ENCODE measurements at regions not wholly inside any gene's neighbourhood (a gene's known extent, or its start where the extent isn't known, plus 50 kb on each side); places are given as distances from the start of the nearest gene placed in this dataset.

DNA sequence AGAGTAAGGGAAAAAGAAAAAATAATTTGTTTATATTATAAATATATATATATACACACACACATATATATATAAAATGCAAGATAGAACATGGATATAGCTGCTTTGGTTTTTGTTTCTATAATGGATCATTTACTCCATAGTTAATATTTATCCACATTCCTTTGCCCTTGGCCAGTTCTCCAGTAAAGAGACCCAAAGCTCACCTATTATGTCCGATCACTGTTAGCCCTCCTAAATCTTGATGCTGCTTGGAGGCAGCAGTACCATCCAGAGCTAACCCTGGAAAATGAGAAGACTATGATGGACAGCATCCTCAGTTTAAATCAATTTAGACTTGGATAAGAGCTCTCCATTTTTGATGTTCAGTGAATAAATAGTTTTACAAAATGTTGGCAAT lies 407.7 kb downstream of the PLPP3 start:
- H3K27me3 ChIP-seq = no peaks in the 10 kb centered on the region
- 86 to 96% methylated on average over 1 of the region's 1 CpG for WGBS, 2 donors
- no peaks in the 10 kb centered on the region for H3K36me3 ChIP-seq (ENCODE audit: low read depth, missing control alignments)
- intact Hi-C loops (cut with DNase I; ENCODE audit: low total_unique reads) = no loop called here
- no peaks in the 10 kb centered on the region for H3K4me1 ChIP-seq
- no peak for TF ChIP-seq POLR2A (IDR thresholded peaks at IDR 0.05)
- no peak for TF ChIP-seq CTCF (IDR thresholded peaks at IDR 0.05)
- no peak overlapping the region for H3K4me3 ChIP-seq
- no peaks in the 10 kb centered on the region for H3K9me3 ChIP-seq
- H3K27ac ChIP-seq = no peak overlapping the region
- no peak for DNase-seq

DNA sequence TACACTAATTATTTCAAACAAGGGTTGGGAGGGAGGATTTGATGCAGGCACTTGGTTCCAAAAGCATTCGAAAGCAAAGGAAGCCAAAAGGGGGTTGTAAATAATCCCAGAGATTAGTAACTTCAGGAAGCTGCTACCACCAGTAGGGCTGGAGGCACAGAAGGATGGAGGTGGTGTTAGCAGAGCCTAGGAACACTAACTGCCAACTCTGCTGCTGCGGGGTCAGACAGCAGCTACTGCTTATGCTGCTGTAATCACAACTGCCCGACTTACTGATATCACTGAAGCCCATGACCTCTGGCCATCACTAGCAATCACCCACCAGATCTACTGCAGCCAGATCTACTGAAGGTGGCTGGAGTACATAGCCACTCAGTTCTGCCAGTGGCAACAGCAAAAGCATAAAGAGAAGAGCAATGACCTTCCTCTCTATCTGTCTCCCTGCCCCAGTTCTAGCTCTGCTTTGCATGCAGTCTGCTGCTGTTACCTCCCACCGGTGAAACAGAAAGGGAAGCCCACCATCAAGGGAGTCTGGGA lies 408.5 kb downstream of the PLPP3 start:
- H3K9me3 ChIP-seq = no peaks in the 10 kb centered on the region
- no peak for TF ChIP-seq POLR2A (IDR thresholded peaks at IDR 0.05)
- TF ChIP-seq CTCF (IDR thresholded peaks at IDR 0.05) = no peak
- no peaks in the 10 kb centered on the region for H3K36me3 ChIP-seq (ENCODE audit: low read depth, missing control alignments)
- intact Hi-C loops (cut with DNase I; ENCODE audit: low total_unique reads) = no loop called here
- H3K4me3 ChIP-seq = no peak overlapping the region
- WGBS, 2 donors = 52 to 61% methylated on average over 4 of the region's 4 CpGs
- no peak overlapping the region for H3K27ac ChIP-seq
- H3K27me3 ChIP-seq = no peaks in the 10 kb centered on the region
- no peaks in the 10 kb centered on the region for H3K4me1 ChIP-seq
- no peak for DNase-seq

- no peak overlapping the region for H3K27ac ChIP-seq
- H3K36me3 ChIP-seq (ENCODE audit: low read depth, missing control alignments) = no peaks in the 10 kb centered on the region
- TF ChIP-seq POLR2A (IDR thresholded peaks at IDR 0.05) (no peak), CTCF (IDR thresholded peaks at IDR 0.05) (no peak)
- intact Hi-C loops (cut with DNase I; ENCODE audit: low total_unique reads) = no loop called here
- H3K27me3 ChIP-seq = no peaks in the 10 kb centered on the region
- 64 to 76% methylated on average over 1 of the region's 1 CpG for WGBS, 2 donors
- no peaks in the 10 kb centered on the region for H3K9me3 ChIP-seq
- DNase-seq = no peak
- no peak overlapping the region for H3K4me3 ChIP-seq
- no peaks in the 10 kb centered on the region for H3K4me1 ChIP-seq
Measured at GRCh38 chr1:56169856-56170255, 409.5 kb downstream of the PLPP3 start.

DNA sequence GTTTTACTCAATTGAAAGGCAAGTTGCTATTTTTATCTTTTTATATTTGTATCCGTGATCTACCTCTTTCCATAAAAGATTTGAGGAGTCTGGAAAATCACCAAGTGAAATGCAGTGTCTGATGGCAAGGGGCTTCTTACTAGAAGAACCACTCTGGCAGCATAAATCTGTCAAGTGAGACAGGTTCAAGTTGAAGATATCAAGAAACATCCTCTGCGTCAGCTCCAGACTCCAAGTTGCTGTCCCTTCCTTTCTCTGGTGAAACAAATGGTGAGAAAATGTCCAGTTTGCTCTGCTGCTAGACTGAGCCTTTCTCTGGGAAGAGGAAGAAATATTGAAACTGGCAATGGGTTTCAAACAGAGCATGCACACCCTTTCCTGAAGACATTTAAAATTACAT lies 411.2 kb downstream of the PLPP3 start:
- no peak overlapping the region for H3K4me3 ChIP-seq
- intact Hi-C loops (cut with DNase I; ENCODE audit: low total_unique reads) = no loop called here
- no peaks in the 10 kb centered on the region for H3K4me1 ChIP-seq
- DNase-seq = no peak
- TF ChIP-seq CTCF (IDR thresholded peaks at IDR 0.05) (no peak), POLR2A (IDR thresholded peaks at IDR 0.05) (no peak)
- no peak overlapping the region for H3K27ac ChIP-seq
- no peaks in the 10 kb centered on the region for H3K36me3 ChIP-seq (ENCODE audit: low read depth, missing control alignments)
- H3K9me3 ChIP-seq = no peaks in the 10 kb centered on the region
- 90 to 98% methylated on average over 2 of the region's 2 CpGs for WGBS, 2 donors
- no peaks in the 10 kb centered on the region for H3K27me3 ChIP-seq

- no peaks in the 10 kb centered on the region for H3K9me3 ChIP-seq
- H3K27me3 ChIP-seq = no peaks in the 10 kb centered on the region
- DNase-seq = no peak
- 65 to 82% methylated on average over 3 of the region's 3 CpGs for WGBS, 2 donors
- no peaks in the 10 kb centered on the region for H3K4me1 ChIP-seq
- H3K27ac ChIP-seq = no peak overlapping the region
- TF ChIP-seq POLR2A (IDR thresholded peaks at IDR 0.05) = no peak
- no peak for TF ChIP-seq CTCF (IDR thresholded peaks at IDR 0.05)
- no peak overlapping the region for H3K4me3 ChIP-seq
- no peaks in the 10 kb centered on the region for H3K36me3 ChIP-seq (ENCODE audit: low read depth, missing control alignments)
- intact Hi-C loops (cut with DNase I; ENCODE audit: low total_unique reads) = no loop called here
Measured at GRCh38 chr1:56167596-56167995, 411.8 kb downstream of the PLPP3 start.

Measured in testis (tissue), 2 donors.